Skeletal muscle tissue (tissue), 3 donors: ENCODE measurements at regions not wholly inside any gene's neighbourhood (a gene's known extent, or its start where the extent isn't known, plus 50 kb on each side); places are given as distances from the start of the nearest gene placed in this dataset.
A peak's percentile ranks its signal among the peaks of the same experiment; 100 is the strongest.

Experiments used
- H3K27ac ChIP-seq: one replicate; pipeline ENCODE4 v1.7.0; 2013; ENCODE audit warnings: mild to moderate bottlenecking, low read depth, low read length, inconsistent platforms
- H3K27me3 ChIP-seq, 3 donors: one replicate each; pipeline ENCODE4 v1.7.0; 2013; ENCODE audit warnings: low read length in 3 of 3; ENCODE audit not compliant: control insufficient read depth in 3 of 3, insufficient read depth in 3 of 3
- H3K36me3 ChIP-seq, 3 donors: one replicate each; pipeline ENCODE4 v1.7.0; 2013; ENCODE audit warnings: low read length in 3 of 3; ENCODE audit not compliant: control insufficient read depth in 3 of 3, insufficient read depth in 3 of 3
- H3K4me1 ChIP-seq, 3 donors: one replicate each; pipeline ENCODE4 v1.7.0; 2013; ENCODE audit warnings: low read length in 3 of 3, mild to moderate bottlenecking in 3 of 3; ENCODE audit not compliant: control insufficient read depth in 3 of 3, insufficient read depth in 3 of 3
- H3K4me3 ChIP-seq, 3 donors: one replicate each; pipeline ENCODE4 v1.7.0; 2013; ENCODE audit warnings: low read length in 3 of 3
- H3K9ac ChIP-seq, 3 donors: one replicate each; pipeline ENCODE4 v1.7.0; 2013; ENCODE audit warnings: low read length in 3 of 3, mild to moderate bottlenecking in 3 of 3, moderate library complexity in 2 of 3, low read depth in 1 of 3
- H3K9me3 ChIP-seq, 3 donors: one replicate each; pipeline ENCODE4 v1.7.0; 2013; ENCODE audit warnings: low read length in 3 of 3; ENCODE audit not compliant: control insufficient read depth in 3 of 3
- donor health status: Osteomylitis.

DNA sequence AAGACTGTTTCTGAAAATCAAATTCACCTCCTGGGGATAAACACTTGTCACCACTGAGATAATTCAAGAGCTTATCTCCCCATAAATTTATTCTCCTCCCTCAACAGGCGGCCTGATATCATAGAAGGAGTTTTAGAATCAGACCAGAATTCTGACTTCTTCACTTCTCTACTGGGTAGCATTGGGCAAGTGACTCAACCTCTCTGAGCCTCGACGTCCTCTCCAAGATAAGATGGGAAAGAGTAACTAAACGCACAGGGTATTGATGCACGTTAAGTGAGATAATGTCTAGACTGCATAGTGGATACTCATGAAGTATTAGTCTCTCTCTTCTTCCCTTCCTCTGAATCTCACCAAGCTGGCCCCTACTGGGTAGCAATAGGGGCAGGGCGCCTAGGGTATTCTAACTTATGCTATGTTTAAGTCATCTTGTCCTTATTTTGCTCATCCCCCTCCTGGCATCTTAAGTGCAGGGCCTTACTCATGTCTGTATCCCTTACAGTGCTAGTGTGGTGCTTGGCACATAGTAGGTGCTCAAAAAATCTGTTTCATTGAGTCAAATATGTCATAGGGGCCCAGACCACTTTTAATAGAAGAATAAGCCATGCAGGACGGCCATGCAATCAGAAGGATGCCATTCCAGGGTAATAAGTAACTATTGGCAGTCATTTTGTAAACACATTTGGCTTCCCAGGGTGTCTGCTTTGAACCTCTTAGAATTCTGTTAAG, 476.4 kb upstream of the CCL2 start:
- H3K27me3 ChIP-seq: peaks cover 0 to 2% (median 1%) of the 10 kb centered on the region in 3 donors
- no peak overlapping the region for H3K9ac ChIP-seq
- H3K36me3 ChIP-seq: no peaks in the 10 kb centered on the region
- H3K27ac ChIP-seq: no peak overlapping the region
- no peaks in the 10 kb centered on the region for H3K4me1 ChIP-seq
- H3K9me3 ChIP-seq: no peaks in the 10 kb centered on the region
- no peak overlapping the region for H3K4me3 ChIP-seq

DNA sequence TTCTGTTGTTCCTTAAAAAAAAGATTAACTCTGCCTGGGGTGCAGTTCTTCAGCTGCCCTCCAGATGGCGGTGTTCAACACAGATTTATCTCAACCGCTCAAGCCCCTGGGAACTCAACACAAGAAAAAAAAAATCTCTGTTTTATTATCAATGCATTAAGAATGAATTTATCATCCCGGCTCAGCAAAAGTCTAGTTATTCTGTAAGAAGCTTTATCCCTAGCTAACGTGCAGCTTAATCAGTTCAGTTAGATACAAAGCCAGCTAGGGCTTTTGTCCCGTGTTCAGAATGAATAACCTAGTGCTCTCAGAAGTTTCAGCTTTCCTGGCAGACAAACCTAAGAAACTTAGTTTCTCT, 475.9 kb upstream of the CCL2 start:
- no peak overlapping the region for H3K4me3 ChIP-seq
- H3K27ac ChIP-seq: no peak overlapping the region
- H3K4me1 ChIP-seq: no peaks in the 10 kb centered on the region
- peaks cover 2 to 3% (median 2%) of the 10 kb centered on the region in 3 donors for H3K27me3 ChIP-seq
- no peaks in the 10 kb centered on the region for H3K9me3 ChIP-seq
- no peaks in the 10 kb centered on the region for H3K36me3 ChIP-seq
- no peak overlapping the region for H3K9ac ChIP-seq

DNA sequence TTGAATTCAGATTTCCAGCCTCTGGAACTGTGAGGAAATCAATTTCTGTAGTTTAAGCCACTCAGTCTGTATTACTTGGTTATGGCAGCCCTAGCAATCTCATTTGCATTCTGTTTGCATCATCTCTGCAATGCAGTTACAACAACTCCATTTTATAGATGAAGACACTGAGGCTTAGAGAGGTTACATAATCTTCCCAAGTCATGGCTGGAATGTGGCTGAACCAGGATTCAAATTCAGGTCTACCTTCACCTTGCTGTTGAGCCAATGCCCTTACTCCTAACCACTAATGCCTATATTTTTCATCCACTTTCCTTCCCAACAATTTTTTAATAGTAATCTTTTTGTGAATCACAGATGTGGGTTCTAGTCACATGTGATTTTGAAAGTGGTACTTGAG, 469.8 kb upstream of the CCL2 start:
- H3K27me3 ChIP-seq: peaks cover 0 to 8% (median 2%) of the 10 kb centered on the region in 3 donors
- H3K9ac ChIP-seq: no peak overlapping the region
- no peaks in the 10 kb centered on the region for H3K36me3 ChIP-seq
- no peak overlapping the region for H3K27ac ChIP-seq
- H3K4me1 ChIP-seq: no peaks in the 10 kb centered on the region
- H3K4me3 ChIP-seq: no peak overlapping the region
- no peaks in the 10 kb centered on the region for H3K9me3 ChIP-seq

DNA sequence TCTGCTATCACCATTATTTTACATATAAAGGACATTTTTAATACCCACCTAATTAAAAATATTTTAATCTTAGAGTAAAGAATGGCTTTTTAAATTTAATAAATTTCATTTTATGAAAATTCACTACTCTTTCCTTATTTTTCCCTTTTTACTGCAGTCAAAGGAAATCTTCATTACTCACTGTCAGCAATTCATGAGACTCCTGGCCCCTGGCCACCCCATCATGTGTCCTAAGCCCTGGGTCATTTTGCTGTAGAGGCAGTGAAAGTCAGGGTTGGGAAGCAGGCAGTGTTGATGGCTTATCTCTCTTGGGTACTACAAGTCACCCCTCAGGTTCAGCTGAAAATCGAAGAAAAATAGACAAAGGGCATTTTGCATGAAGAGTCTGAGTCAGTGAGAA, 468.6 kb upstream of the CCL2 start:
- Histone ChIP-seq H3K4me3 (no peak overlapping the region), H3K9me3 (no peaks in the 10 kb centered on the region), H3K36me3 (no peaks in the 10 kb centered on the region), H3K27ac (no peak overlapping the region), H3K4me1 (no peaks in the 10 kb centered on the region), H3K27me3 (peaks cover 0 to 11% (median 2%) of the 10 kb centered on the region in 3 donors), H3K9ac (no peak overlapping the region)

DNA sequence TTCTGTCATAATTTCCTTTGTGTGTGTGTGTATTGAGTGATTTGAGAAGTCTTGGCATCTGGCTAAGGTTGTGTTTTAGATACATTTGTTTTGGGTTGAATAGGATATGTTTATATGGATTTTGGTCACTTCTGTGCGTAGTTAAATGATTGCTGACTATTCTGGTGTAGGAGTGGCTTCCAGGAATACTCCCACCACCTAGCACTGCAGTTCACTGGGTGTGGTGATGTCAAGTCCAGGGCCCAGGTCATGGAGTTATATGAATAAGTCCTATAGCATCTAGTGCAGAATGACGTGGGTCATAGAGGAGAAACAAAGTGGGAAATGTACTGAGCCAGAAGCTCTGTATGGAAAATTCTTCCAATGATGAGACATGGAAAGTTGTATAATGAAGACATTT, 465.4 kb upstream of the CCL2 start:
- H3K4me1 ChIP-seq: no peaks in the 10 kb centered on the region
- no peaks in the 10 kb centered on the region for H3K9me3 ChIP-seq
- H3K27me3 ChIP-seq: peaks cover 0 to 10% (median 4%) of the 10 kb centered on the region in 3 donors
- H3K9ac ChIP-seq: no peak overlapping the region
- H3K4me3 ChIP-seq: no peak overlapping the region
- H3K36me3 ChIP-seq: no peaks in the 10 kb centered on the region
- H3K27ac ChIP-seq: no peak overlapping the region

DNA sequence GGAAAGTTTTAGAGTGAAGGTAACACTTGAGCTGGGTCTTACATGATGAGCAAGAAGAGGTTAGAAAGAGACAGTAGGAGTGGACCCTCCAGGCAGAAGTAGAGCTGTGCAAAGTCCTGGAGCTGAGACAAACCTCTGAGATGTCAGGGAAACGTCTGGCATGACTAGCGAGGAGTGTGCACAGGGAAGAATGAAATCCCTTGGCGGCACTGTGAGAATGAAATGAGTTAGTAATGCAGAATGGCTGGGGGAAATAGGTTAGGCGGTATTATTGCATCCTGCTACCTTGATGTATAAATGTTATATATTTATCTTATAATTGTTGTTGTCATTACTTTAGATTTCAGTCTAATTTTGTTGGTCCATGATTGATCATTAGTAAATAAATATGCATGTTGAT, 457.9 kb upstream of the CCL2 start:
- peaks cover 4 to 13% (median 9%) of the 10 kb centered on the region in 3 donors for H3K27me3 ChIP-seq
- no peaks in the 10 kb centered on the region for H3K4me1 ChIP-seq
- no peak overlapping the region for H3K27ac ChIP-seq
- H3K36me3 ChIP-seq: no peaks in the 10 kb centered on the region
- no peak overlapping the region for H3K4me3 ChIP-seq
- H3K9me3 ChIP-seq: no peaks in the 10 kb centered on the region
- H3K9ac ChIP-seq: no peak overlapping the region

DNA sequence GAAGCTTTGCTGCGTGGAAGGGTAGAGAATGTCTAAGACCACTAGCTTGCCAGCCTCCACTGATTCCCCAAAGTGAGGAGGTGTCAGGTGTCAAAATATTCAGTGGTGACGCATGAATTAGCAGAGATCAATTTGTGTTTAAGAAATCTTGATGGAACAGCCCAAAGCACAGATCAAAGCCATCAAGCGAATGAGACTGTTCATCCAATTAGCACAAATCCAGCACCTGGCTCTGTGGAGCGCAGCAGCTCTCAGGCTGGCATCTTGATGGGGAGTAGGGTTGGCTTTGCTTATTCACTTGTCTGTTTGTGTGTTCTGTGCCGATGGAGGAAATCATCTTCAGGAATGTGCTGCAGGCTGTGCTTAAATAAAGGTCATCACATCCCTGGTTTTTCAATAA, 456.8 kb upstream of the CCL2 start:
- H3K27ac ChIP-seq: no peak overlapping the region

DNA sequence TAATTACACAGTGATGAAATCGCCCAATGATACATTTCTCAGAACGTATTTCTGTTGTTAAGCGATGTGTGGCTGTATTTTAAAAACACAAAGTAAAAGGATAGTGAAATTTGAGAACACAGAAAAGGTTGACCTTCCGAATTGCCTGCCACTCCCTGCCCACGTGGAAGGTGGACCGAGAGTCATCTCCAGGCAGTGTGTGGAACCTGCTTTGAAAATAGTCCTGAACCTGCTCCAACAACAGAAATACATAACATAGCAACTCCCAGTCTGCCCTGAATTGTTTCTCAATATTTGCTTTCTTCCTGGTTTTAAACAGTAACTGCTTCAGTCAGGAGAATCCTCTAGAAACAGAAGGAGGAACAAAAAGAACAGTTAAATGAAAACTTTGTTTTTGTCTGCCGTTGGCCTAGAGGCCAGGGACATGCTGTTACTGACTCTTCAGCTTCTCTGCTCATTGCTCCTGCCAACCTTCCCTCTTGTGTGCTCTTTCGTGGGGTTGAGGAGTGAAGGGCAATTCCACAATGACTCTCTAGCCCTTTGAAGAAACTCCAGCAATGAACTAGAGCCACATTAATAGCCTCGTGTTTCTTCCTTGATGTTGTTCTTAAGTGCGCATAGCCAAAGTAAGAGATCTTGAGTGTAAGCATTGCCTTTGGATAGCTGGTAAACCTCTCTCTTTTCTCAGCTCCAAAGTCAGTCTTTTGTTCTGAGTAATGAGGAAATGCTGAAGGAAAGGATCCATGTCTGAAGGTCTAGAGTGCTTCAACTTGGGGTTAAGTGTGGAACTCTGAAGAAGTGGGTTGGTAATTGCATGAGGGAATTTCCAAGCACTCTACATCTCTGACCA, 452.5 kb upstream of the CCL2 start:
- Histone ChIP-seq H3K9me3 (no peaks in the 10 kb centered on the region), H3K27me3 (peaks cover 4 to 10% (median 8%) of the 10 kb centered on the region in 3 donors), H3K4me3 (no peak overlapping the region), H3K4me1 (no peaks in the 10 kb centered on the region), H3K27ac (peak overlapping the region; percentile 39), H3K9ac (no peak overlapping the region), H3K36me3 (no peaks in the 10 kb centered on the region)

More for the DNA sequence above, 456.8 kb upstream of the CCL2 start:
- Histone ChIP-seq H3K9me3 (no peaks in the 10 kb centered on the region), H3K9ac (no peak overlapping the region), H3K4me3 (no peak overlapping the region), H3K27me3 (peaks cover 4 to 13% (median 8%) of the 10 kb centered on the region in 3 donors), H3K36me3 (no peaks in the 10 kb centered on the region), H3K4me1 (no peaks in the 10 kb centered on the region)

DNA sequence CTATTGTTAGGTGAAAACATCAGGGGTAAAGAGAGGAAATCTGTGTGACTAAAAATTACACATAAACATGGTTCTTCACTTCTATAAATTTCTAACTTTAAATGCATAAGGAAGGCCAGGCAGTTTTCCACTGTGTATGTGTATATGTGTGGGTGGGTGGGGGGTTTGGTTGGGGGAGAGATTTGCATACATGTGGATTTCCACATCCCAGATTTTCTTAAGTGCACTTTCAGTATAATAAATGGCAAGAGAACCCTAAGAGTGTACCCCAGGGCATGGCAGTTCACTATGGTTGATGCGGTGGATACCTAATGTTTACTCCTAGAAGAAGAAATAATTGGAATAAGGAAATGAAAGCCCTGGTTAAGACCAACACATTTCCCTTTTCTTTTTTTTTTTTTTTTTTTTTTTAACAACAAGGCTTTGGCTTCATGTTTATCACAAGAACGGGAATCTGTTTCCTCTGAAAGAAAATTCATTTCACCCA, 451.8 kb upstream of the CCL2 start:
- Histone ChIP-seq H3K27ac (peak overlapping the region; percentile 39), H3K9me3 (no peaks in the 10 kb centered on the region)

DNA sequence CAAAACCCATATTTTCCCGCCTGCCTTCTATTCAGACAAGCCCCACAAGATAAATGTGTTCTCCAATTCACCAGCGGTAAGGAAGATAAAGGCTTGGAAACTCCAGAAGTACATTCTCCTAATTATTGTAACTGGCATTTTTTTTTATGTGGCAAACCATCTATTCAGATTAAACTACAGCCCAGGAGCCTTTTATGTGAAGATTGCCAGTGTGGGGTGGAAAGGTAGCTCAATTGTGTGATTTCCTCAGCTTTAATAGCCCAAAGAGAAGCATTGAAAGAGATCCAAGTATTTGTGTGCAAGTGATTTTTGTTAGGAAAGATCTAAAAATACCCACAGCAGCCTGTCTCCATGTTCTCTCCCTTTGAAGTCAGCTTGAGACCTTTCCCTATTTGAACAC, 451.4 kb upstream of the CCL2 start:
- H3K4me3 ChIP-seq: no peak overlapping the region
- no peaks in the 10 kb centered on the region for H3K4me1 ChIP-seq
- no peak overlapping the region for H3K9ac ChIP-seq
- peak overlapping the region; percentile 26 for H3K27ac ChIP-seq
- H3K9me3 ChIP-seq: no peaks in the 10 kb centered on the region
- H3K27me3 ChIP-seq: peaks cover 0 to 5% (median 4%) of the 10 kb centered on the region in 3 donors
- no peaks in the 10 kb centered on the region for H3K36me3 ChIP-seq

More for the DNA sequence above, 451.8 kb upstream of the CCL2 start:
- Histone ChIP-seq H3K9ac (no peak overlapping the region), H3K4me1 (no peaks in the 10 kb centered on the region), H3K4me3 (no peak overlapping the region), H3K27me3 (peaks cover 1 to 7% (median 4%) of the 10 kb centered on the region in 3 donors), H3K36me3 (no peaks in the 10 kb centered on the region)
